Naive B cell (primary cell): ENCODE measurements at regions not wholly inside any gene's neighbourhood (a gene's known extent, or its start where the extent isn't known, plus 50 kb on each side); places are given as distances from the start of the nearest gene placed in this dataset.

ENCODE experiments used
- ATAC-seq, 2 donors: fragments of 150-1000 bp; cut with Tn5 transposase; 2 replicates each; pipeline ENCODE4 v1.10.0; 2021; ENCODE audit warnings: low read depth in 2 of 2, mild to moderate bottlenecking in 2 of 2, moderate library complexity in 2 of 2
- DNase-seq: peaks from one replicate; pipeline ENCODE4 v3.0.0; 2022
- H3K27ac Mint-ChIP-seq, 6 donors: one replicate each; pipeline ENCODE4 v1.8.0; 2020 to 2022; ENCODE audit warnings: mild to moderate bottlenecking in 6 of 6, mixed read lengths in 6 of 6, moderate library complexity in 5 of 6, inconsistent platforms in 2 of 6
- H3K27me3 Mint-ChIP-seq, 3 donors: one replicate each; pipeline ENCODE4 v1.8.0; 2021 to 2022; ENCODE audit warnings: mixed read lengths in 3 of 3, mild to moderate bottlenecking in 1 of 3
- H3K36me3 Mint-ChIP-seq, 2 donors: one replicate each; pipeline ENCODE4 v1.8.0; 2020 to 2022; ENCODE audit warnings: mixed read lengths in 2 of 2, inconsistent platforms in 1 of 2, mild to moderate bottlenecking in 1 of 2
- H3K4me1 Mint-ChIP-seq, 3 donors: one replicate each; pipeline ENCODE4 v1.8.0; 2020 to 2022; ENCODE audit warnings: mixed read lengths in 3 of 3, inconsistent platforms in 1 of 3, mild to moderate bottlenecking in 1 of 3, moderate library complexity in 1 of 3
- H3K4me3 Mint-ChIP-seq, 8 donors: one replicate each; pipeline ENCODE4 v1.8.0; 2020 to 2022; ENCODE audit warnings: mild to moderate bottlenecking in 8 of 8, mixed read lengths in 8 of 8, moderate library complexity in 8 of 8, inconsistent platforms in 2 of 8
- H3K9me3 Mint-ChIP-seq, 7 donors: one replicate each; pipeline ENCODE4 v1.8.0; 2020 to 2022; ENCODE audit warnings: mixed read lengths in 7 of 7, mild to moderate bottlenecking in 5 of 7, inconsistent platforms in 2 of 7, moderate library complexity in 1 of 7

DNA sequence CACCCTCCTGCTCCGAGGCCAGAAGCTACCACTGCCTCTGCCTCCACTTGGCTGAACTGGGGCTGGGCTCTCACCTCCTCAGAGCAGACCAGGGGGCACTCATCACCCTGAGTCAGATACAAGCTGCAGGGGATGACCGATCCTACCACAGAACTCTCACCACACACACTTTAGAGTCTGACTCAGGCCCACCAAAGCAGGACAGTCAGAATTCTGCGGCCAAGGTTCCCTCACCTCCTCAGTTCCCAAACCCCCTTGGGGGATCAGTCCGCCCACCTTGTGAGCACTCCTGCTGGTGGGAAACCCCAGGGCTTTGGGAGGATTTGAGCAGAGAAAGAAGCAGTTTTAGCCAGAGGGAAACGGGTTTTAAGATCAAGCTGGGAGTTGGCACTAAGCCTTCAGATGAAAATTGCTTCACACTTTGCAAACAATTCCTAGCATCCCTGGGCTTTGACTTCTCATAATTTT lies 587.8 kb upstream of the JAG1 start:
- no peak for ATAC-seq
- Mint-ChIP-seq H3K27ac (no peak overlapping the region), H3K27me3 (no peaks in the 10 kb centered on the region), H3K36me3 (no peaks in the 10 kb centered on the region), H3K4me1 (no peaks in the 10 kb centered on the region), H3K9me3 (peaks cover 0 to 11% (median 0%) of the 10 kb centered on the region in 7 donors), H3K4me3 (no peak overlapping the region)
- DNase-seq, result no peak

DNA sequence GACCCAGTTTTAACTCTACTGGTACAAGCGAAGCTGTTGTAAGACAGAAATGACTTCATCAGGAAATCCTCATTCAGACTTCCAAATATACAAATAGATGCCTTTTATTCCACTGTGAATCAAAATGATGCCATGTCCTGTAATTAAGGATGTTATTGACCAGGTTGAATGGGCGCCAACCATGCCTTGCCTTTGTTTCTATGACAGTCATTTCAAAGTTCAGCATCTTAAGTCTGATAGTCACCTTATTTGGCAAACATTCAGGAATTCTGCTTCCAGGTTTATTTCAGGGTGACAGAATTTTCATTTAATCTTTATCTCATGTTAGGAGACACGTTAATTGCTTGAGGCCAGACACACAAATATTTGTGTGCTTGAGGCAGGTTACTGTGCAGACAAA lies 592.8 kb upstream of the JAG1 start:
- no peak for ATAC-seq
- peaks cover 0 to 3% (median 0%) of the 10 kb centered on the region in 7 donors for H3K9me3 Mint-ChIP-seq

DNA sequence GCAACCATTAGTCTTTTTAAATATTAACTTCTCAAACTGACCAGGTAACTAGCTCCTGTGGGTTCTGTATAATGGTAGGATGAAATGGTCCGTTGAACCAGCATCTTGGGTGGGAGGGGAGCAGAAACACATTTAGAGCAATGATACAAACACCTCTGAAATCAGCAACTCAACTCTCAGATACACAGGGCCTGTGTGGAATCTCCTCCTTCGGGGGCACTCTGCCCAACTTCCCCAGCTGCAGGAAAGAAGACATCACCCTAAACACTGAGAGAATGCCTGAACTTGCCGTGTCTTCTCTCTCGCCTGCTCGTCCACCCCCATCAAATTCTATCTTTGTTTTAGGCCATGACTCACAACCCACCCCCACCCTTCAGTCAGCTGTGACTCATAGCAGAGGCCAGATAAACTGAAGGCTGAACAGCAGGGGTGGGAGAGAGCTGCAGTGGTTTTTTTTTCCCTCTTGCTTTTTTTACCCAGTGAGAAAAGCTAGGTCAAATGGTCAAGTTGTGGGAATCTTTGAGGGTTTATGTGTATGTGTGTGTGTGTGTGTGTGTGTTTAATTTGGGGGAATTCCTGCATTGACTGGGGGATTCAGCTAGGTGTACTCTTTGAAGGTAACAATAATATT lies 593.4 kb upstream of the JAG1 start:
- no peak overlapping the region for H3K4me3 Mint-ChIP-seq
- H3K9me3 Mint-ChIP-seq, result peaks cover 0 to 3% (median 0%) of the 10 kb centered on the region in 7 donors
- H3K36me3 Mint-ChIP-seq, result no peaks in the 10 kb centered on the region
- no peaks in the 10 kb centered on the region for H3K4me1 Mint-ChIP-seq
- DNase-seq (no peak), ATAC-seq (no peak)
- H3K27ac Mint-ChIP-seq, result no peak overlapping the region
- peaks cover 0 to 8% (median 0%) of the 10 kb centered on the region in 3 donors for H3K27me3 Mint-ChIP-seq

More for the DNA sequence above, 592.8 kb upstream of the JAG1 start:
- Mint-ChIP-seq H3K27ac (no peak overlapping the region), H3K4me3 (no peak overlapping the region), H3K27me3 (peaks cover 0 to 8% (median 0%) of the 10 kb centered on the region in 3 donors), H3K4me1 (no peaks in the 10 kb centered on the region), H3K36me3 (no peaks in the 10 kb centered on the region)
- no peak for DNase-seq

DNA sequence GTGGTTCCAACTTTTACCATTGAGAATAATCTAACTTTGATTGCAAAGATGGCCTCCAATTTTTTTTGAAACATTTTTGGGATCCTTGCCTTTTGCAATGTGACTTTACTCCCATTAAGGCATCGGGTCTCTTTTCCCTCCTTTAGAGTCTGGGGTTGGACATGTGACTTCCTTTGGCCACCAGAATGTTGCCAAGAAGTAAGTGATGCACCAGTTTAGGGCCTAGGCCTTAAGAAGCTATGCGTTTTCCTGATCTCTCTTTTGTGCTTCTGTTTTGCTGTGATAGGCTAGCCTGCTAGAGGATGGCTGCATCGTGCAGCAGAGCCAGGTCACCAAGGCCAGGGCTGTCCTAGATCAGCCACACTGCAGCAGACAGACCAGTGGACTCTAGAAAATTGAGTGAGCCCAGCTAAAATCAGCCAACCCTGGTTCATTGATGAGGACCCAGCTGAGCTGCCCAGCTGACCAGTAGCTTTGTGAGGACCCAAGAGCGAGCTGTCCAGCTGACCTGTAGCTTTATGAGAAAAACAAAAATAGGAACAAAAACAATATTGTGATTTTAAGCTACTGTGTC lies 594.0 kb upstream of the JAG1 start:
- peak overlapping the region in 1 of 6 donors; percentile 62 for H3K27ac Mint-ChIP-seq
- H3K9me3 Mint-ChIP-seq, result peaks cover 0 to 3% (median 0%) of the 10 kb centered on the region in 7 donors
- peaks cover 0 to 8% (median 0%) of the 10 kb centered on the region in 3 donors for H3K27me3 Mint-ChIP-seq
- no peak overlapping the region for H3K4me3 Mint-ChIP-seq
- H3K36me3 Mint-ChIP-seq, result no peaks in the 10 kb centered on the region
- DNase-seq (no peak), ATAC-seq (no peak)
- H3K4me1 Mint-ChIP-seq, result no peaks in the 10 kb centered on the region

DNA sequence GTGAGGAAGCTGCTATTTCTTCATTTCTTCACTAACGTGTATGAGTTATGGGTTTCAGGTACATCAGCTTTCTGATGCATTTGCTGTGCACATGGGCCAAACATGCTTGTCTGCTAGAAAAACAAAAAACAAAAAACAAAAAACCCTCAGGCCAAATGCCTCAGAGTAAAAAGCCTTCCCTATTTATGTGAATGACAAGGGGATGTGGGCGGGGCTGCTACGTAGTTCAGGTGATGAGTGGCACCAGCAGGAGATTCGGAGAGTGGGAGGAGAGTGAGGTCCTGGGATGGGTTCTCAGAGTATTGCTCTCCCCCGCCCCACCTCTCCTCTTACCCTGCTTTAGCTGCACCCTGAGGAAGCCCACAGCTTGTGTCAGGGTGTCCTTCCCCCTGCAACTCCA lies 596.8 kb upstream of the JAG1 start:
- Mint-ChIP-seq H3K36me3 (no peaks in the 10 kb centered on the region), H3K27me3 (peaks cover 0 to 8% (median 0%) of the 10 kb centered on the region in 3 donors), H3K9me3 (no peaks in the 10 kb centered on the region), H3K27ac (no peak overlapping the region), H3K4me1 (no peaks in the 10 kb centered on the region), H3K4me3 (no peak overlapping the region)
- no peak for DNase-seq
- no peak for ATAC-seq

DNA sequence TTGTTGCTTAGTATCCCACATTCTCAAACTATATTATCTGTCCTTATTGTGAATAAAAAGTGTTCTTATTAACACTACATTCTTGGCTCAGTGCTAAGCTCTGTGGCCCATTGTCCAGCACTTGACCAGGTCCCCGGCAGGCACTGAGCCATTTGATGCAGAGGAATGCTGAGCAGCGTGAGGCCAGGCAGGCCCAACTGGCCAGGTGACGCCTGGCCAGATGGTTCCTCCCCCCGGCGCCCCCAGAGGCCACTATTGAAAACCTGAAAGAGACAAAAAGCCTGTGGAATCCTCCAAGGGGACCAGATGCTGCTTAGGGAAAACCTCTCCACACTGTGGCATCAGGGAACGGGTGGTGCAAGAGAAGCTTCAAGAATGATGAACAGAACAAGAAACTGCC lies 597.5 kb upstream of the JAG1 start:
- no peaks in the 10 kb centered on the region for H3K4me1 Mint-ChIP-seq
- ATAC-seq (no peak), DNase-seq (no peak)
- peaks cover 0 to 8% (median 0%) of the 10 kb centered on the region in 3 donors for H3K27me3 Mint-ChIP-seq
- H3K27ac Mint-ChIP-seq, result no peak overlapping the region
- H3K9me3 Mint-ChIP-seq, result peaks cover 0 to 4% (median 0%) of the 10 kb centered on the region in 7 donors
- no peaks in the 10 kb centered on the region for H3K36me3 Mint-ChIP-seq
- no peak overlapping the region for H3K4me3 Mint-ChIP-seq

DNA sequence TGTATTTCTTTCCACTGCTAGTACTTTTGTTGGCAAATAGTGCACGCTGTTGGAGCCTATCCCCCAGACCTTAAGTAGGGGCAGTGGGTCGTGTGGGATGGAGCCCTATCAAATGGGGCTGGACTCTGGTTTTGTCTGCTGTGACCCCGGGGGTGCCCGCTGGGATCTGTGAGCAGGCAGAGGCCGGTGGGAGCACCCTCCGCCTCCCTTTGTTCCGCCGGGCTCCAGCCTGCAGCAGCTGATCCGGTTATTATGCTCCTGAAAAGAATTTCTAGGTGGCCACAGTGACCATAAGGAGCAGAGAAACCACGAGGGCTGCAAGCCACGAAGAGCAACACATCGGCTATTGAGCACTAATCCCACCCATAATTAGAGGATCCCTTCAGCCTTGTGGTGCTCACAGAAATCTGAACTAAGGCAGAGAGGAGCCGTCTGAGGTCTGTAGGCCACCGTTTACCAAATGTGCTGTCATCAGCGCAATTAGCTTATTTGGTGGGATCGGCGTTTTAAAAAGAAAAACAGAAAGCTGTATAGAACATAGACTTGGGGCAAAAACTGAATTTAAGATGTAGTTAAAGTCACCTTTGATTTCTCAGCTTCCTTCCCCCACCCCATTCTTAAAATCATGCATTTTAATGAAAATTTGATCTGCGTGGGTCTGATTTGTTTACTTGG lies 598.3 kb upstream of the JAG1 start:
- H3K27ac Mint-ChIP-seq, result no peak overlapping the region
- ATAC-seq (no peak), DNase-seq (no peak)
- H3K4me1 Mint-ChIP-seq, result no peaks in the 10 kb centered on the region
- peaks cover 0 to 4% (median 0%) of the 10 kb centered on the region in 7 donors for H3K9me3 Mint-ChIP-seq
- H3K4me3 Mint-ChIP-seq, result no peak overlapping the region
- no peaks in the 10 kb centered on the region for H3K36me3 Mint-ChIP-seq
- H3K27me3 Mint-ChIP-seq, result peaks cover 0 to 8% (median 0%) of the 10 kb centered on the region in 3 donors

DNA sequence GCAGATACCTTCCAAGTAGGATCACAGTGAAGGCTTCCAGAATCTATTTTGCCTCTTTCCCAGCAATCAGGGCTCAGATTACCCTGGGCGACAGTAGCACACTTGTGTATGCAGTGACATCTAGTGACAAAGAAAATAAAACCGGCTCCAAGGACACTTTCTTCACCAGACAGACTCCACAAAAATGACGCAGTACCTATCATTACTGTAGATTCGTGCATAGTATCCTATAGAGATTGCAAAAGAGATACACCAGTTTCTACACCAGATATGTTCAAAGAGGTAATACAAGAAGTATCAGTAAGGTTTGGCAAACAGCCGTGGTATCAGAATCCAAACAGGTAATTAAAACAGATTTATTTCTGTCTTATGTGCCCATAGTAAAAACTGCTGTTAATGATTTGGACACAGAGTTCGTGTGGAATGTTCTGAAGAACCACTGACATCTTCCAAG lies 600.4 kb upstream of the JAG1 start:
- H3K27ac Mint-ChIP-seq, result no peak overlapping the region
- H3K4me3 Mint-ChIP-seq, result no peak overlapping the region
- peaks cover 0 to 22% (median 10%) of the 10 kb centered on the region in 3 donors for H3K27me3 Mint-ChIP-seq
- no peaks in the 10 kb centered on the region for H3K36me3 Mint-ChIP-seq
- ATAC-seq (no peak), DNase-seq (no peak)
- peaks cover 0 to 5% (median 2%) of the 10 kb centered on the region in 7 donors for H3K9me3 Mint-ChIP-seq
- no peaks in the 10 kb centered on the region for H3K4me1 Mint-ChIP-seq

DNA sequence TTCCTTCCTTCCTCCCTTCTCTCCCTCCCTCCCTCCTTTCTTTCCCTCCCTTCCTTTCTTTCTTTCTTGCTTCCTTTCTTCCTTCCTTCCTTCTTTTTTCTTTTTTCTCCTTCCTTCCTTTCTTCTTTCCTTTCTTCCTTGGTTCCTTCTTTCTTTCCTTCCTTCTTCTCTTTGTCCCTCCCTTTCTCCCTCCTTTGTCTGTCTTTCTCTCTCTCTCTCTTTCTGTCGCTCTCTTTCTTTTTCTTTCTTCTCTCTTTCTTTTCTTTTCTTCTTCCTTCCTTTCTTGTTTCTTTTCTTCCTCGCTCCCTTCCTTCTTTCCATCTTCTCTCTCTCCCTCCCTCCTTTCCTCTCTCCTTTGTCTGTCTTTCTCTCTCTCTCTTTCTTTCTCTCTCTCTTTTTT lies 601.9 kb upstream of the JAG1 start:
- Mint-ChIP-seq H3K9me3 (peaks cover 0 to 5% (median 2%) of the 10 kb centered on the region in 7 donors), H3K27ac (no peak overlapping the region), H3K27me3 (peaks cover 0 to 20% (median 10%) of the 10 kb centered on the region in 3 donors), H3K4me3 (peak overlapping the region in 1 of 8 donors; percentile 6), H3K4me1 (no peaks in the 10 kb centered on the region), H3K36me3 (no peaks in the 10 kb centered on the region)
- DNase-seq (no peak), ATAC-seq (no peak)

DNA sequence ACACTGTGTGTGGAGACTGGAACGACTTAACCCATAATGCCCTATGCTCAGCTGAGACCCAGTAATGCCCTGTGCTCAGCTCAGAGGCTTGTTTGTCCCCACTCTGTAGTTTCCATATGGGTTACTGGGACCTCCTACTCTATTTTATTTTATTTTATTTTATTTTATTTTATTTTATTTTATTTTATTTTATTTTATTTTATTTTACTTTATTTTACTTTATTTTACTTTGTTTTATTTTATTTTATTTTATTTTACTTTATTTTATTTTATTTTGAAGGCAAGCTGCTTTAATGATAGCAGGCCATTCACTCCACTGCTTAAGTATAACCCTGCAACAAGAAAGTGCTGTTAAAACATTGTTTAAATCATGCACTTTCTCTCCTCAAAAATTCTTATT lies 603.4 kb upstream of the JAG1 start:
- H3K4me1 Mint-ChIP-seq, result no peaks in the 10 kb centered on the region
- no peaks in the 10 kb centered on the region for H3K36me3 Mint-ChIP-seq
- ATAC-seq (no peak), DNase-seq (no peak)
- no peak overlapping the region for H3K4me3 Mint-ChIP-seq
- H3K27me3 Mint-ChIP-seq, result peaks cover 0 to 14% (median 10%) of the 10 kb centered on the region in 3 donors
- no peak overlapping the region for H3K27ac Mint-ChIP-seq
- peaks cover 0 to 5% (median 2%) of the 10 kb centered on the region in 7 donors for H3K9me3 Mint-ChIP-seq

DNA sequence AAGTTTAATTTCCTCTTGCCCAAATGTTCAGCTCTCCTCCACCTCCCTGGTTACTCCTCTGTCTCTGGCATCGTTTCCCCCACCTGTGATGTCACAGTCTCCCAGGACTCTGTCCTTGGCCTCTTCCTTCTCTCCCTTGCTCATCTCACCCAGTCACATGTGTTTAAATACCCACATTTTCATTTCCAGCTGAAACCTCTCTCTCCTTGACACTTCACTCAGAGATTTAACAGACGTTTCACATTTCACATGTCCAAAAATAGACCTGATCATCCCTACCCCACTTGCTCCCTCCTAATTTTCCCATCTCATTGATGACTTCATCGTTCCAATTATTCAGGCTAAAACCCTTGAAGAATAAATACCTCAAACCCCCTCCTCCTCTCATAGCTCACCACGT lies 604.1 kb upstream of the JAG1 start:
- Mint-ChIP-seq H3K36me3 (no peaks in the 10 kb centered on the region), H3K4me3 (no peak overlapping the region), H3K9me3 (peaks cover 0 to 6% (median 2%) of the 10 kb centered on the region in 7 donors), H3K4me1 (no peaks in the 10 kb centered on the region), H3K27ac (no peak overlapping the region), H3K27me3 (peaks cover 0 to 14% (median 10%) of the 10 kb centered on the region in 3 donors)
- no peak for ATAC-seq
- DNase-seq, result no peak

DNA sequence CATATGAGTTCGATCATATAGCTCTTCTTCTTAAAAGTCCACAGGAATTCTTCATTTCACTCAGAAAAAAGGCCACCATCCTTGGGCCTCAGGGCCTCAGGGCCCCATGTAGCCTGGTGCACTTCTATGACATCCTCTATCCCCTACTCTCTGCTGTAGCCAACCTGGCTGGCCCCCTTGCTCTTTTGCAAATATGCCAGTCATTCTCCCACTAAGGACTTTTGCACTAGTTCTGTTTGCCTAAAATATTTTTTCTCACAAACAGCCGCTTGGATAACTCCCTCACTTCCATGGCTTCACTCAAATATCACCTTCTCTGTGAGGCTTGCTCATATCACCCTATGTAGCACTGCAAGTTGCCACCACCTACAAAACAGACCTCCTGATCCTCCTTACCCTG lies 604.7 kb upstream of the JAG1 start:
- Mint-ChIP-seq H3K9me3 (peaks cover 0 to 6% (median 2%) of the 10 kb centered on the region in 7 donors), H3K27ac (peak overlapping the region in 1 of 6 donors; percentile 3), H3K36me3 (no peaks in the 10 kb centered on the region), H3K27me3 (peaks cover 0 to 14% (median 10%) of the 10 kb centered on the region in 3 donors), H3K4me3 (no peak overlapping the region), H3K4me1 (no peaks in the 10 kb centered on the region)
- DNase-seq (no peak), ATAC-seq (no peak)

DNA sequence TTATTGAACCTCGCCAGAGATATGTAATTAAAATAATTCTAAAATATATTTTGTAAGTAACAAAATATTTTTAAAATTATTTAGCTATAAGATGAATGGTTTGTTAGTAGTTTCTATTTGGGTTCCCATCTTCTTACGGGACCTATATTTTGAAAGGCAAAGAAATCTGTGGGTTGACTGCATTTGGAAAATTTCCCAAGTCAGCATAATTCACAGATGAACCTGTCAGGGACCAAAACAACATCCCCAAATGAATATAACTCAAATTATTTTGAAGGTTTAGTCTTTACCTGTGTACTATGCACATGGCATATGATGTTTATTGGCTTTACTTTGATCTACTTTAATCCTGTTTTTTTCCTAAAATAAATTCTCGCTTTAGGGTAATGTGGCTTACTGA lies 607.4 kb upstream of the JAG1 start:
- H3K27ac Mint-ChIP-seq, result no peak overlapping the region
- DNase-seq, result no peak
- no peak for ATAC-seq
- peaks cover 0 to 14% (median 10%) of the 10 kb centered on the region in 3 donors for H3K27me3 Mint-ChIP-seq
- no peaks in the 10 kb centered on the region for H3K4me1 Mint-ChIP-seq
- H3K36me3 Mint-ChIP-seq, result no peaks in the 10 kb centered on the region
- H3K9me3 Mint-ChIP-seq, result peaks cover 0 to 5% (median 2%) of the 10 kb centered on the region in 7 donors
- H3K4me3 Mint-ChIP-seq, result no peak overlapping the region

DNA sequence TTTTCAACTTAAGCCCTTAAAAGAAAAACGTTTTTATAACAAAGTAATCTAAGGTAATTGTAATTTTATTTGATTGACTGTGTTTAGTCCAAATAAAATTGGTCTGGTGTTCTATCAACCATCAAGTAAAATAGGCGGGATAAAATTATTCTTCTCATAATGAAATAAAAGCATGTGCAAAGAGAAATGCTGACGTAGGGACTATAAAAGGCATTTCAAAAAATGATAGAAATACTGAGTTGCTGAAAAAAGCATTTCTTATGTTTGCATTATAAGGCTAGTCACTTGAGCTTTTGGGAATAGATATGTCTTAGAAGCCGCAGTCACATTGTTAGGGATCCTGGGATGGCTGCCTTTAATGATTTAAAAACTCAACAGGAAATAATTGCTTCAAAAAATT lies 608.0 kb upstream of the JAG1 start:
- no peak overlapping the region for H3K27ac Mint-ChIP-seq
- H3K4me1 Mint-ChIP-seq, result no peaks in the 10 kb centered on the region
- DNase-seq, result no peak
- peaks cover 0 to 14% (median 10%) of the 10 kb centered on the region in 3 donors for H3K27me3 Mint-ChIP-seq
- no peak overlapping the region for H3K4me3 Mint-ChIP-seq
- H3K36me3 Mint-ChIP-seq, result no peaks in the 10 kb centered on the region
- peaks cover 0 to 5% (median 2%) of the 10 kb centered on the region in 7 donors for H3K9me3 Mint-ChIP-seq
- no peak for ATAC-seq
